ENCODE measurements at regions not wholly inside any gene's neighbourhood (a gene's known extent, or its start where the extent isn't known, plus 50 kb on each side); places are given as distances from the start of the nearest gene placed in this dataset.

DNA sequence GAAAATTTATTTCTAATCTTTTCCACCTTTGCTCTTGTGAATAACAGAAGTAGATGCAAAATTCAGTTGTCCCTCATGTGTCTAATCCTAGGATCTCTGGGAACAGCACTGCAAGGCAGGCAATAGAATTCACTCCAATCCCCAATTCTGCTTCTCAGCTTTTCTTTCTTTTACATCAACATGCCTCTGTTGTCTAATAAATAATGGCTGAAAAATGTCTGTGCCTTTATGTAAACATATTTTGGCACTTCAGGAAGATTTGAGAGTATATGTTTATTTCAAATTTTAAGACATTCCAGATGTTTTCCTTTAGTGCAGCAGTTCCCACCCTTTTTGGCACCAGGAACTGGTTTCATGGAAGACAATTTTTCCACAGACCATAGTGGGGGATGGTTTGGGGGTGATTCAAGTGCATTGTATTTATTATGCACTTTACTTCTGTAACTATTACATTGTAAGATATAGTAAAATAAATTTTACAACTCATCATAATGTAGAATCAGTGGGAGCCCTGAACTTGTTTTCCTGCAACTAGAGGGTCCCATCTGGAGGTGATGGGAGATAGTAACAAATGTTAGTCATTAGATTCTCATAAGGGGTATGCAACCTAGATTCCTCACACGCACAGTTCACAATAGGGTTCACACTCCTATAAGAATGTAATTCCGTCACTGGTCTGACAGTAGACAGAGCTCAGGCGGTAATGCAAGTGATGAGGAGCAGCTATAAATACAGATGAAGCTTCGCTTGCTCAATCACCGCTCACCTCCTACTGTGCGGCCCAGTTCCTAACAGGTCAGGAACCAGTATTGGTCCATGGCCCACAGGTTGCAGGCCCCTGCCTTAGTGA is 590.3 kb upstream of the CNTNAP5 start:
- no peaks in the 10 kb centered on the region for H3K36me3 ChIP-seq
- no peak overlapping the region for H3K4me3 ChIP-seq
- TF ChIP-seq, protein P1, sequence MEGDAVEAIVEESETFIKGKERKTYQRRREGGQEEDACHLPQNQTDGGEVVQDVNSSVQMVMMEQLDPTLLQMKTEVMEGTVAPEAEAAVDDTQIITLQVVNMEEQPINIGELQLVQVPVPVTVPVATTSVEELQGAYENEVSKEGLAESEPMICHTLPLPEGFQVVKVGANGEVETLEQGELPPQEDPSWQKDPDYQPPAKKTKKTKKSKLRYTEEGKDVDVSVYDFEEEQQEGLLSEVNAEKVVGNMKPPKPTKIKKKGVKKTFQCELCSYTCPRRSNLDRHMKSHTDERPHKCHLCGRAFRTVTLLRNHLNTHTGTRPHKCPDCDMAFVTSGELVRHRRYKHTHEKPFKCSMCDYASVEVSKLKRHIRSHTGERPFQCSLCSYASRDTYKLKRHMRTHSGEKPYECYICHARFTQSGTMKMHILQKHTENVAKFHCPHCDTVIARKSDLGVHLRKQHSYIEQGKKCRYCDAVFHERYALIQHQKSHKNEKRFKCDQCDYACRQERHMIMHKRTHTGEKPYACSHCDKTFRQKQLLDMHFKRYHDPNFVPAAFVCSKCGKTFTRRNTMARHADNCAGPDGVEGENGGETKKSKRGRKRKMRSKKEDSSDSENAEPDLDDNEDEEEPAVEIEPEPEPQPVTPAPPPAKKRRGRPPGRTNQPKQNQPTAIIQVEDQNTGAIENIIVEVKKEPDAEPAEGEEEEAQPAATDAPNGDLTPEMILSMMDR (IDR thresholded peaks at IDR 0.05) = no peak
- no peaks in the 10 kb centered on the region for H3K9me3 ChIP-seq
- no peak overlapping the region for H3K27ac ChIP-seq
- H3K4me1 ChIP-seq = no peaks in the 10 kb centered on the region
- DNase-seq (no peak), ATAC-seq (no peak)
- intact Hi-C loops (cut with DNase I) = no loop called here
- no peaks in the 10 kb centered on the region for H3K27me3 ChIP-seq (ENCODE audit: low read depth)

DNA sequence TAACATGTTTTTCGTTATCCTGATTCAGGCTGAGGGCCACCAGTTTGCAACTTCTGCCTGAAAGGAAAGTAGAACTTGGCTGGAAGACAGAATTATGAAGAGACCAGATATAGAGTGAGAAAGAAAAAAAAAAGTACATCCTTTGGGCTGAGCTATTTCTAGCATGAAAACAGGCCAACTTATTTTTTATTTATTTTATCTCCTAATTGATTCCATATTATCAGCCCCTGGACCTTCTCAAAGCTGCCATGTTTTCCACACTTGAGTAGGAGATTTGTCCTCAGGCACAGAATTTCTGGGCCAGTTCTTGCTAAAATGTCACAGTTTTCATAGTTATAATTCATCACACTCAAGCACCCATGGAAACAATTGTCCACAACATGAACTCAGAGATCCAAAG is 586.8 kb upstream of the CNTNAP5 start:
- Histone ChIP-seq H3K9me3 (no peaks in the 10 kb centered on the region), H3K4me3 (no peak overlapping the region), H3K27me3 (ENCODE audit: low read depth) (no peaks in the 10 kb centered on the region), H3K27ac (no peak overlapping the region), H3K36me3 (no peaks in the 10 kb centered on the region), H3K4me1 (no peaks in the 10 kb centered on the region)
- intact Hi-C loops (cut with DNase I) = no loop called here
- ATAC-seq (no peak), DNase-seq (no peak)
- TF ChIP-seq, protein P1 (IDR thresholded peaks at IDR 0.05) = no peak

DNA sequence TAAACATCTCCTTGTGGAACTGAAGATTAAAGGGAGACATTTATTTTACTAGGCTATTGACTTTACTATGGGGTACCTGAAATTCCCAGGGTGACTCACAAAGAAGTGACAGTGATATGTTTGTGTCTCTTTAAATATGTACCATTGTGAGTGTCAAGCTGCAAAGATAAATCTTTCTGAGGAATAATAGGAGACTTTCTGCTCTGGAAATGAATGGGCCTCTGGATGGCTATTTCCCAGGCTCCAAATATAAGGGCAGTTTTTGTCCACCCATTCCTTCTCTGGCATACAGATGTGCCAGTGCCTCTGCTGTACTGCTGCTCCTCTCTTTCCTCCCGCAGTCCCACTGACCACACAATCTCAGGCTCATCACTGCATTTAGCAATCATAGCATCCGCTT is 586.4 kb upstream of the CNTNAP5 start:
- Histone ChIP-seq H3K27me3 (ENCODE audit: low read depth) (no peaks in the 10 kb centered on the region), H3K4me1 (no peaks in the 10 kb centered on the region), H3K9me3 (no peaks in the 10 kb centered on the region), H3K36me3 (no peaks in the 10 kb centered on the region), H3K4me3 (no peak overlapping the region), H3K27ac (no peak overlapping the region)
- intact Hi-C loops (cut with DNase I) = no loop called here
- DNase-seq (no peak), ATAC-seq (no peak)
- TF ChIP-seq, protein P1 (IDR thresholded peaks at IDR 0.05) = no peak

DNA sequence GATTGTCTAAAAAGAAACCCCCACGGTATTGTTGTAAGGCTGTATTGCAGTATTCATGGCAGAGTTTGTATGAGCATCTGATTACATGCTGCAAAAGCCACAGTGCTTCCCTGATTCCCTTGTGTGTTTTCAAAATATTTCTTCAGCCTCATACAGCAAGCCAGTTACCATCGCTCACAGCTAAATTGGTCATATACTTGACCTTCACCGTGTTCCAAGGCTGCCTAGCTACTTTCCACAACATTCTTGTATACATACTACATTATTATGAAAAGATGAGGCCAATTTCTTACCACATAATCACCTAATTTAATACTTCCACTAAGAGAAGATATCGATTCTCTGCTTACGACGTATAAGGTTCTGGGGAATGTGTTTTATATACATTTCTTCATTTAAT is 576.3 kb upstream of the CNTNAP5 start:
- no peaks in the 10 kb centered on the region for H3K36me3 ChIP-seq
- H3K4me3 ChIP-seq = no peak overlapping the region
- H3K27ac ChIP-seq = no peak overlapping the region
- H3K9me3 ChIP-seq = no peaks in the 10 kb centered on the region
- no peaks in the 10 kb centered on the region for H3K27me3 ChIP-seq (ENCODE audit: low read depth)
- intact Hi-C loops (cut with DNase I) = no loop called here
- H3K4me1 ChIP-seq = no peaks in the 10 kb centered on the region
- ATAC-seq = no peak
- DNase-seq = no peak
- TF ChIP-seq, protein P1 (IDR thresholded peaks at IDR 0.05) = no peak

DNA sequence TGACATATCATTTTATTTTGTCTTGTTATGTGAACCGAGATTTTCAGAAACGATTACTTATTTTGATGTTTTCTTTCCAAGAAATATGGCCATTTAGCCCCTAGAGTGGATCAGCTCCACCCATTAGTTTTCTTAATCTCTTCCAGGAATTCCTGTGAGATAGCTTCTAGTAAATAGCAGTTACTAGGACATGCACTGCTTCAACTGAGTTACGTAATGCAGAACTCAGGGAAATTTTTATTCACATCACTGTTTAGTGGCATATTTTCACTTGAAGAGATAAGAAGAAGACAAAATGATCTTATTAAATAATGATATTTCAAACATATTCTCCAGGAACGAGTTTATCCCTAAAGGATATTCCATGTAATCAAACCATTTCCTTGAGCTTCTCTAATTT is 573.5 kb upstream of the CNTNAP5 start:
- intact Hi-C loops (cut with DNase I) = no loop called here
- no peak overlapping the region for H3K27ac ChIP-seq
- no peaks in the 10 kb centered on the region for H3K27me3 ChIP-seq (ENCODE audit: low read depth)
- H3K4me3 ChIP-seq = no peak overlapping the region
- TF ChIP-seq, protein P1 (IDR thresholded peaks at IDR 0.05) = no peak
- H3K36me3 ChIP-seq = no peaks in the 10 kb centered on the region
- DNase-seq = no peak
- no peak for ATAC-seq
- no peaks in the 10 kb centered on the region for H3K4me1 ChIP-seq
- no peaks in the 10 kb centered on the region for H3K9me3 ChIP-seq
